GM12864 (cell line): ENCODE measurements at regions not wholly inside any gene's neighbourhood (a gene's known extent, or its start where the extent isn't known, plus 50 kb on each side); places are given as distances from the start of the nearest gene placed in this dataset.
"Not testable (repeated sequence)": the region's sequence is repeated elsewhere in the genome, so short reads cannot be mapped to it uniquely, and the experiment has no call there.

ENCODE experiments used
- DNase-seq: peaks from one replicate; pipeline ENCODE4 v3.0.0-alpha.2; 2011; ENCODE audit warnings: low read depth
- H3K4me3 ChIP-seq: 2 replicates; pipeline ENCODE4 v1.5.1; 2011; ENCODE audit warnings: mild to moderate bottlenecking, low read depth, low read length, control low read depth
- CTCF ChIP-seq: IDR thresholded peaks from 2 replicates; pipeline ENCODE4 v1.5.1; 2011; ENCODE audit warnings: low read depth, mild to moderate bottlenecking, moderate library complexity, low read length, control low read depth, inconsistent platforms; ENCODE audit errors: missing control alignments

DNA sequence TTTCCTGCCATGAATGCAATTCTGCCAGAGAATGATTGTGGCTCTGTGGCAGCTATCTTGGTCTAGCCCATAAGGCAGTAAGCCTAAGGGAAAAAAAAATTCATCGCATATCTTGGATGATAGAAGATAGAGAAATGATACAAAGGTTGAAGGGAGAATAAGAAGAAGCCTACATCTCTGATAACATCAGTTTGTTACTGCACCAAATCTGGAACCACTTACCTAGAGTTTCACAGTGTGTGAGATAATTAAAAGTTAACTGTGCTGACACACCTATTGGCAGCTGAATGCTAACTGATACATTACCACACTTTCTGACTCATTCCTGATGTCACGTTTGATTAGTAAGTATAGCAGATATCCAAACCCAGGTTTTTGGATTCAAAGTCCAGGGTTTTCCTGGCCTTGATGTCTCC is 91.6 kb upstream of the TAF11L2 start:
- no peak overlapping the region for H3K4me3 ChIP-seq
- no peak for TF ChIP-seq CTCF
- no peak for DNase-seq

- DNase-seq = no peak
- TF ChIP-seq CTCF = no peak
These were observed 86.3 kb upstream of the TAF11L2 start for GRCh38 chr5:17411436-17412402.

GRCh38 chr5:17412760-17413671 is 85.0 kb upstream of the TAF11L2 start:
- no peak for DNase-seq
- TF ChIP-seq CTCF = no peak
- no peak overlapping the region for H3K4me3 ChIP-seq

More at GRCh38 chr5:17411436-17412402, 86.3 kb upstream of the TAF11L2 start:
- no peak overlapping the region for H3K4me3 ChIP-seq

DNA sequence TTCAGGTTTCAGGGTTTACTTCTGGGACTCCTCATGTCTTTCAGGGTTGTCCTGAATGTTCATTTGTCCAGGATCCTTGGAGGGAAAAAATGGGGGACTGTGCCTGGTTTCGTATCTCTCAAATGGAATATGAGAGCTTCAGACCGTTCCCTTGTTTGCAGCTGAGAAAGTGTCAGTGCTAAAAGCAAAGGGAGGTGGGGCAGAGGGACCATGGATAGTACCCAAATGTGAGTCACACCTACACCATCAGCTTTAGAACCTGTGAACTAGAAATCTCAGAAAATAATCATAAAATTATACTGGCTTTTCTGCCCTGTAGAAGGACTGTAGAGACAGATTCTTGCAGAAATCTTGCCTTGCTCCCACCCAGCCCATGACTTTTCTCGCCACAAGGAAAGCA is 84.3 kb upstream of the TAF11L2 start:
- no peak overlapping the region for H3K4me3 ChIP-seq
- TF ChIP-seq CTCF = no peak
- DNase-seq = no peak

DNA sequence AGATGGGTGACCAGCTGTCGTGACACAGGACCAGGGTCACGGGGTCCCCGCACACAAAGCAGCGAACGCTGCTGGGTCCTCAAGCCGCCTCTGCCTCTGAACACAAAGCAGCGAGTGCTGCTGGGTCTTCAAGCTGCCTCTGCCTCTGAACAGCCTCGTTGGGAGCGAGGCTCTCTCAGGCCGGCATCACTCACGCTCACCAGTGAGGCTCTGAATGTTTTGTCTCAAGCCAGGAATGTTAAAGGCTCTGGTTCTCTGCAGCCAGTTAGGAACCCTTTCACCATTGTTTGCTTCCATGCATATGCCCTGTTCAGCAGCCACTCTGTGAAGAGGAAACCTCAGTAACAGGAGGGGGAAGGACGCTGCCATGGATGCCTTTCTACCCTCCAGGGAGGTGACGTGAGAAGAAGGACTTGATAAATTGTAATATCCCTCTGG is 82.7 kb upstream of the TAF11L2 start:
- no peak for DNase-seq

GRCh38 chr5:17416374-17416773 is 81.7 kb upstream of the TAF11L2 start:
- not testable (repeated sequence) for DNase-seq, H3K4me3 ChIP-seq

More for the DNA sequence above, 82.7 kb upstream of the TAF11L2 start:
- no peak overlapping the region for H3K4me3 ChIP-seq
- no peak for TF ChIP-seq CTCF

DNA sequence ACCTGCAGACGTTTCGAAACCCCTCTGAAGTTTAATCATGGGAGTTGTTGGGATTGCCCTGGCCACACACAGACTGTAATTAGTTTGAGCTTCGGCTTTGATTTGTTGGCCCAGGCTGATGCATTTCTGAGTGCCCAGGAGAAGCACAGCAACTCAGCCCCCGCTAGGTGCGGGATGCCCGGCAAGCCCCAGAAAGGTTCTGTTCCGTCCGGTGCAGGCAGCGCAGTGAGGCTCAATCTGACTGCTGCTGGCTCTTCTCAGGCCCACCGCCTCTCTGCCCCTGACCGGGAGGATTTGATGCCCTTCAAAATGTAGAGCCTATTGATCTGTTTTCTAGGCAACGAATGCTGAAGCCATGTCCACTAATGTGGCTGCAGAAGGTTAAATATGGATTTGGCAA is 73.4 kb upstream of the TAF11L2 start:
- DNase-seq = no peak
- H3K4me3 ChIP-seq = no peak overlapping the region
- TF ChIP-seq CTCF = no peak
